ENCODE measurements at regions not wholly inside any gene's neighbourhood (a gene's known extent, or its start where the extent isn't known, plus 50 kb on each side); places are given as distances from the start of the nearest gene placed in this dataset.

DNA sequence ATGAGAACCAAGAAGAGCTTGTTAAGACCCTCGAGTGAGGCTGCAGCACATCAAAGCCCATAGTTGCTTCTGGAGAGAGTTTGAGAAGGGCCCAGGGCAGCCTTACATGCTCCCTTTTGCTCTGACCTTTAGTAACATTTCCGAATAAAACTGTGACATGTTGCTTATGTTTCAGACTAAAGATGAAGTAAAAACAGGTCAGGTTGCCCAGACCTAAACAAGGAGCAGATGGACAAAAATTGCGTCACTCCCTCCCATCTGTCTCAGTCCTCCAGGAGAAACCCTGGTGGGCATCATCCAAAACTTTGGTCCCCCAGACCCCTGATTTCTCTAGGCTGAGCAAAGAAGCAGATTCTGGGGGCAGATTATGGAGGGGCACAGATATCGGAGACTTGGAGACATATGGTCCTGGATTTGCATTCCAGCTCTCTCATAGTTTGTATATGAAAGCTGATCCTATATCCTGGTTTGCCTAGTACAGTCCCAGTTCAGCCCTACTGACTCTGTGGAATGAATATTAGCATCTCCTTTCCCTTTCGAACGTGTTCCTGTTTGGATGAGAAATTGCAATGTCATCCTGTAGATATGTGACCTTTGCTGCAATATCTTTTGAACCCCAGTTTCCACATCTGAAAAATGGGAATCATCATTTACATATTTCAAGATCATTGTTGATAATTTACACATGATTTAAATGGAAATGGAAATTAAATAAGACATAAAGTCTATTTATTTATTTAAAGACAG lies 304.9 kb upstream of the USP24 start:
- TF ChIP-seq EZH2 (IDR thresholded peaks at IDR 0.05) (no peak), POLR2AphosphoS5 (IDR thresholded peaks at IDR 0.05; ENCODE audit: borderline replicate concordance, low read depth, low read length) (no peak)
